ENCODE measurements at regions not wholly inside any gene's neighbourhood (a gene's known extent, or its start where the extent isn't known, plus 50 kb on each side); places are given as distances from the start of the nearest gene placed in this dataset.
"Not testable (repeated sequence)": the region's sequence is repeated elsewhere in the genome, so short reads cannot be mapped to it uniquely, and the experiment has no call there.

GRCh38 chr4:155439760-155440159 is 63.0 kb upstream of the MAP9 start:
- DNase-seq, result not testable (repeated sequence)

- no peak for DNase-seq
Observed at GRCh38 chr4:155434904-155435303, 58.1 kb upstream of the MAP9 start.

GRCh38 chr4:155434366-155434765 is 57.6 kb upstream of the MAP9 start:
- DNase-seq, result no peak

GRCh38 chr4:155433636-155434360 is 57.0 kb upstream of the MAP9 start:
- no peak for DNase-seq

- DNase-seq, result no peak
Observed at GRCh38 chr4:155430895-155431795, 54.4 kb upstream of the MAP9 start.

GRCh38 chr4:155428128-155428527 is 51.4 kb upstream of the MAP9 start:
- DNase-seq, result no peak

- DNase-seq, result no peak
Observed at GRCh38 chr4:155426953-155427352, 50.2 kb upstream of the MAP9 start.
